ENCODE measurements at regions not wholly inside any gene's neighbourhood (a gene's known extent, or its start where the extent isn't known, plus 50 kb on each side); places are given as distances from the start of the nearest gene placed in this dataset.
"Not testable (repeated sequence)": the region's sequence is repeated elsewhere in the genome, so short reads cannot be mapped to it uniquely, and the experiment has no call there.

- Histone ChIP-seq H3K4me3 (ENCODE audit: low read depth in 1 of 2, low read length in 2 of 2) (no peak overlapping the region), H3K79me2 (ENCODE audit: insufficient read depth, low read length) (no peaks in the 10 kb centered on the region), H3K36me3 (ENCODE audit: insufficient read depth, low read length) (no peaks in the 10 kb centered on the region), H3K27me3 (ENCODE audit: insufficient read depth, low read length, poor library complexity) (no peaks in the 10 kb centered on the region), H2AFZ (ENCODE audit: low read depth, low read length) (no peak overlapping the region), H4K20me1 (ENCODE audit: insufficient read depth, low read length) (no peaks in the 10 kb centered on the region), H3K9me3 (ENCODE audit: insufficient read depth, low read length, severe bottlenecking) (no peaks in the 10 kb centered on the region), H3K27ac (ENCODE audit: low read length) (no peak overlapping the region), H3K4me2 (ENCODE audit: insufficient read depth, low read length) (no peak overlapping the region), H3K4me1 (ENCODE audit: insufficient read depth, low read length) (no peaks in the 10 kb centered on the region), H3K9ac (ENCODE audit: low read depth, low read length) (no peak overlapping the region)
- peak; percentile 11 for DNase-seq
- peak; percentile 73 for TF ChIP-seq CTCF (IDR thresholded peaks at IDR 0.05; ENCODE audit: borderline replicate concordance, extremely low read depth, low read length, poor library complexity, severe bottlenecking)
- TF ChIP-seq EZH2 (IDR thresholded peaks at IDR 0.05; ENCODE audit: borderline replicate concordance, low read depth, low read length, severe bottlenecking): no peak
- ATAC-seq (ENCODE audit: insufficient read depth, low read depth): peak; percentile 59; the same call in 2 of the 3 replicates
Measured at GRCh38 chr10:51010977-51011376, 63.3 kb upstream of the PRKG1 start.

GRCh38 chr10:51012073-51012472 lies 62.2 kb upstream of the PRKG1 start:
- H3K79me2 ChIP-seq (ENCODE audit: insufficient read depth, low read length): no peaks in the 10 kb centered on the region
- ATAC-seq (ENCODE audit: insufficient read depth, low read depth): no peak

GRCh38 chr10:51014680-51015389 lies 59.5 kb upstream of the PRKG1 start:
- ATAC-seq (ENCODE audit: insufficient read depth, low read depth) (no peak), DNase-seq (no peak)
- Histone ChIP-seq H3K9me3 (ENCODE audit: insufficient read depth, low read length, severe bottlenecking) (no peaks in the 10 kb centered on the region), H3K27ac (ENCODE audit: low read length) (no peak overlapping the region), H3K79me2 (ENCODE audit: insufficient read depth, low read length) (no peaks in the 10 kb centered on the region), H2AFZ (ENCODE audit: low read depth, low read length) (no peak overlapping the region), H3K4me3 (ENCODE audit: low read depth in 1 of 2, low read length in 2 of 2) (no peak overlapping the region), H4K20me1 (ENCODE audit: insufficient read depth, low read length) (no peaks in the 10 kb centered on the region), H3K4me2 (ENCODE audit: insufficient read depth, low read length) (no peak overlapping the region), H3K9ac (ENCODE audit: low read depth, low read length) (no peak overlapping the region), H3K4me1 (ENCODE audit: insufficient read depth, low read length) (no peaks in the 10 kb centered on the region), H3K36me3 (ENCODE audit: insufficient read depth, low read length) (no peaks in the 10 kb centered on the region), H3K27me3 (ENCODE audit: insufficient read depth, low read length, poor library complexity) (no peaks in the 10 kb centered on the region)
- no peak for TF ChIP-seq CTCF (IDR thresholded peaks at IDR 0.05; ENCODE audit: borderline replicate concordance, extremely low read depth, low read length, poor library complexity, severe bottlenecking)
- no peak for TF ChIP-seq EZH2 (IDR thresholded peaks at IDR 0.05; ENCODE audit: borderline replicate concordance, low read depth, low read length, severe bottlenecking)

More at GRCh38 chr10:51012073-51012472, 62.2 kb upstream of the PRKG1 start:
- no peaks in the 10 kb centered on the region for H3K4me1 ChIP-seq (ENCODE audit: insufficient read depth, low read length)
- H3K4me3 ChIP-seq (ENCODE audit: low read depth in 1 of 2, low read length in 2 of 2): no peak overlapping the region
- H4K20me1 ChIP-seq (ENCODE audit: insufficient read depth, low read length): no peaks in the 10 kb centered on the region
- no peak overlapping the region for H2AFZ ChIP-seq (ENCODE audit: low read depth, low read length)
- no peak overlapping the region for H3K27ac ChIP-seq (ENCODE audit: low read length)
- TF ChIP-seq CTCF (IDR thresholded peaks at IDR 0.05; ENCODE audit: borderline replicate concordance, extremely low read depth, low read length, poor library complexity, severe bottlenecking): no peak
- H3K9ac ChIP-seq (ENCODE audit: low read depth, low read length): no peak overlapping the region
- no peak for DNase-seq
- H3K4me2 ChIP-seq (ENCODE audit: insufficient read depth, low read length): no peak overlapping the region
- no peaks in the 10 kb centered on the region for H3K9me3 ChIP-seq (ENCODE audit: insufficient read depth, low read length, severe bottlenecking)
- no peaks in the 10 kb centered on the region for H3K27me3 ChIP-seq (ENCODE audit: insufficient read depth, low read length, poor library complexity)
- H3K36me3 ChIP-seq (ENCODE audit: insufficient read depth, low read length): no peaks in the 10 kb centered on the region

- H2AFZ ChIP-seq (ENCODE audit: low read depth, low read length); H3K9me3 ChIP-seq (ENCODE audit: insufficient read depth, low read length, severe bottlenecking); H3K4me2 ChIP-seq (ENCODE audit: insufficient read depth, low read length); H3K9ac ChIP-seq (ENCODE audit: low read depth, low read length); H3K27ac ChIP-seq (ENCODE audit: low read length); H4K20me1 ChIP-seq (ENCODE audit: insufficient read depth, low read length); H3K27me3 ChIP-seq (ENCODE audit: insufficient read depth, low read length, poor library complexity); H3K79me2 ChIP-seq (ENCODE audit: insufficient read depth, low read length); H3K4me3 ChIP-seq (ENCODE audit: low read depth in 1 of 2, low read length in 2 of 2); ATAC-seq (ENCODE audit: insufficient read depth, low read depth); DNase-seq; H3K36me3 ChIP-seq (ENCODE audit: insufficient read depth, low read length); H3K4me1 ChIP-seq (ENCODE audit: insufficient read depth, low read length): not testable (repeated sequence)
Measured at GRCh38 chr10:51015390-51015754, 58.9 kb upstream of the PRKG1 start.
